ENCODE measurements at regions not wholly inside any gene's neighbourhood (a gene's known extent, or its start where the extent isn't known, plus 50 kb on each side); places are given as distances from the start of the nearest gene placed in this dataset.

- no peak for TF ChIP-seq CTCF (IDR thresholded peaks at IDR 0.05; ENCODE audit: control extremely low read depth, extremely low read depth, low read depth, missing control alignments)
- no peak for DNase-seq (ENCODE audit: extremely low spot score)
- ChIA-PET POLR2A (no interaction called here), CTCF (no interaction called here)
Observed at GRCh38 chr2:2707206-2707991, 376.3 kb upstream of the MYT1L start.

GRCh38 chr2:2706306-2706705 is 375.2 kb upstream of the MYT1L start:
- ChIA-PET POLR2A (no interaction called here), CTCF (no interaction called here)
- no peak for DNase-seq (ENCODE audit: extremely low spot score)
- TF ChIP-seq CTCF (IDR thresholded peaks at IDR 0.05; ENCODE audit: control extremely low read depth, extremely low read depth, low read depth, missing control alignments), result no peak

GRCh38 chr2:2705871-2706270 is 374.8 kb upstream of the MYT1L start:
- TF ChIP-seq CTCF (IDR thresholded peaks at IDR 0.05; ENCODE audit: control extremely low read depth, extremely low read depth, low read depth, missing control alignments), result no peak
- no peak for DNase-seq (ENCODE audit: extremely low spot score)
- POLR2A ChIA-PET, result no interaction called here
- CTCF ChIA-PET, result no interaction called here

- POLR2A ChIA-PET, result no interaction called here
- DNase-seq (ENCODE audit: extremely low spot score), result no peak
- CTCF ChIA-PET, result no interaction called here
- TF ChIP-seq CTCF (IDR thresholded peaks at IDR 0.05; ENCODE audit: control extremely low read depth, extremely low read depth, low read depth, missing control alignments), result no peak
Observed at GRCh38 chr2:2704428-2705090, 373.5 kb upstream of the MYT1L start.

- no peak for DNase-seq (ENCODE audit: extremely low spot score)
- ChIA-PET POLR2A (no interaction called here), CTCF (no interaction called here)
- no peak for TF ChIP-seq CTCF (IDR thresholded peaks at IDR 0.05; ENCODE audit: control extremely low read depth, extremely low read depth, low read depth, missing control alignments)
Observed at GRCh38 chr2:2703762-2704427, 372.8 kb upstream of the MYT1L start.

- ChIA-PET CTCF (no interaction called here), POLR2A (no interaction called here)
Observed at GRCh38 chr2:2703172-2703571, 372.1 kb upstream of the MYT1L start.

More at GRCh38 chr2:2703172-2703571, 372.1 kb upstream of the MYT1L start:
- DNase-seq (ENCODE audit: extremely low spot score), result no peak
- no peak for TF ChIP-seq CTCF (IDR thresholded peaks at IDR 0.05; ENCODE audit: control extremely low read depth, extremely low read depth, low read depth, missing control alignments)
